Osteocyte (in vitro differentiated cells): ENCODE measurements at regions not wholly inside any gene's neighbourhood (a gene's known extent, or its start where the extent isn't known, plus 50 kb on each side); places are given as distances from the start of the nearest gene placed in this dataset.

Experiments
- DNase-seq: peaks from one replicate; pipeline ENCODE4 v3.0.0; 2021; ENCODE audit warnings: mixed read lengths; ENCODE audit not compliant: unreplicated experiment; ENCODE audit errors: extremely low spot score
- H3K27ac Mint-ChIP-seq: one replicate; pipeline ENCODE4 v1.8.0; 2021; ENCODE audit warnings: mild to moderate bottlenecking, mixed read lengths; ENCODE audit not compliant: unreplicated experiment
- H3K27me3 Mint-ChIP-seq: one replicate; pipeline ENCODE4 v1.8.0; 2021; ENCODE audit warnings: mixed read lengths; ENCODE audit not compliant: unreplicated experiment
- H3K36me3 Mint-ChIP-seq: one replicate; pipeline ENCODE4 v1.8.0; 2021; ENCODE audit warnings: mixed read lengths; ENCODE audit not compliant: unreplicated experiment
- H3K4me1 Mint-ChIP-seq: one replicate; pipeline ENCODE4 v1.8.0; 2021; ENCODE audit warnings: mixed read lengths; ENCODE audit not compliant: unreplicated experiment
- H3K4me3 Mint-ChIP-seq: one replicate; pipeline ENCODE4 v1.8.0; 2021; ENCODE audit warnings: mild to moderate bottlenecking, moderate library complexity, mixed read lengths; ENCODE audit not compliant: unreplicated experiment
- H3K9me3 Mint-ChIP-seq: one replicate; pipeline ENCODE4 v1.8.0; 2021; ENCODE audit warnings: mixed read lengths; ENCODE audit not compliant: unreplicated experiment
- TF ChIP-seq, protein P1 (sequence below): fragments of 200-600 bp; sonication (generic); IDR thresholded peaks from 2 replicates; pipeline ENCODE4 v1.5.0; 2021; ENCODE audit warnings: antibody characterized with exemption, mild to moderate bottlenecking, moderate library complexity

DNA sequence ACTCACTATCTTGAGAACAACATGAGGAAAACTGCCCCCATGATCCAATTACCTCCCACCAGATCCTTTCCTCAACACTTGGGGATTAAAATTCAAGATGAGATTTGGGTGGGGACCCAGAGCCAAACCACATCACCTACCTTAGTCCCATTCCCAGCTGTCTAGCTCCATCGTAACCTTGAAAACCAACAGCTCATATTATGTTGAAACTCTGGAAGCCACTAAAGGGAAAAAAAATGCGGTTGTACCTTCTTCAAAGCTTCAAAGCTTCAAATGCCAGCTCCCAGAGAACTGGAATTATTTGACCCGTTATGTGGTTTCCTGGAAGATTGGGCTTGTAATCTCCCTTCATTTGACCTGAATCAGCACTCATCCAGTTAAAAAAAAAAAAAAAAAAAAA, 223.1 kb upstream of the GPC6 start:
- TF ChIP-seq, protein P1, sequence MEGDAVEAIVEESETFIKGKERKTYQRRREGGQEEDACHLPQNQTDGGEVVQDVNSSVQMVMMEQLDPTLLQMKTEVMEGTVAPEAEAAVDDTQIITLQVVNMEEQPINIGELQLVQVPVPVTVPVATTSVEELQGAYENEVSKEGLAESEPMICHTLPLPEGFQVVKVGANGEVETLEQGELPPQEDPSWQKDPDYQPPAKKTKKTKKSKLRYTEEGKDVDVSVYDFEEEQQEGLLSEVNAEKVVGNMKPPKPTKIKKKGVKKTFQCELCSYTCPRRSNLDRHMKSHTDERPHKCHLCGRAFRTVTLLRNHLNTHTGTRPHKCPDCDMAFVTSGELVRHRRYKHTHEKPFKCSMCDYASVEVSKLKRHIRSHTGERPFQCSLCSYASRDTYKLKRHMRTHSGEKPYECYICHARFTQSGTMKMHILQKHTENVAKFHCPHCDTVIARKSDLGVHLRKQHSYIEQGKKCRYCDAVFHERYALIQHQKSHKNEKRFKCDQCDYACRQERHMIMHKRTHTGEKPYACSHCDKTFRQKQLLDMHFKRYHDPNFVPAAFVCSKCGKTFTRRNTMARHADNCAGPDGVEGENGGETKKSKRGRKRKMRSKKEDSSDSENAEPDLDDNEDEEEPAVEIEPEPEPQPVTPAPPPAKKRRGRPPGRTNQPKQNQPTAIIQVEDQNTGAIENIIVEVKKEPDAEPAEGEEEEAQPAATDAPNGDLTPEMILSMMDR: no peak
- peaks cover 3% of the 10 kb centered on the region for H3K36me3 Mint-ChIP-seq
- H3K9me3 Mint-ChIP-seq: peaks cover 27% of the 10 kb centered on the region
- DNase-seq: no peak
- no peak overlapping the region for H3K4me3 Mint-ChIP-seq
- no peaks in the 10 kb centered on the region for H3K4me1 Mint-ChIP-seq
- no peak overlapping the region for H3K27ac Mint-ChIP-seq
- H3K27me3 Mint-ChIP-seq: peaks cover 13% of the 10 kb centered on the region

DNA sequence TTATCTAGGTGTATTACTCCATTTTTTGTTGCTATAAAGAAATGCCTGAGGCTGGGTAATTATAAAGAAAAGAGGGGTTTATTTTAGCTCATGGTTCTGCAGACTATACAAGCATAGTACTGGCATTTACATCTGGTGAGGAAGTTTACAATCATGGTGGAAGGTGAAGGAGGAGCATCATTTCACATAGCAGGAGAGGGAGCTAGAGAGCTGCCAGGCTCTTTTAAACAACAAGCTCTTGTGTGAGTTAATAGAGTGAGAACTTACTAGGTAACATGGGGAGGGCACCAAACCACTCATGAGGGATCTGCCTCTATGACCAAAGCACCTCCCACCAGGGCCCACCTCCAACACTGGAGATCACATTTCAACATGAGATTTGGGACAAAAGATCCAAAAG, 221.7 kb upstream of the GPC6 start:
- Mint-ChIP-seq H3K9me3 (peaks cover 35% of the 10 kb centered on the region), H3K27ac (no peak overlapping the region), H3K4me3 (no peak overlapping the region), H3K4me1 (no peaks in the 10 kb centered on the region), H3K36me3 (peaks cover 3% of the 10 kb centered on the region), H3K27me3 (peaks cover 13% of the 10 kb centered on the region)
- no peak for DNase-seq
- TF ChIP-seq, protein P1: peak; percentile 10

DNA sequence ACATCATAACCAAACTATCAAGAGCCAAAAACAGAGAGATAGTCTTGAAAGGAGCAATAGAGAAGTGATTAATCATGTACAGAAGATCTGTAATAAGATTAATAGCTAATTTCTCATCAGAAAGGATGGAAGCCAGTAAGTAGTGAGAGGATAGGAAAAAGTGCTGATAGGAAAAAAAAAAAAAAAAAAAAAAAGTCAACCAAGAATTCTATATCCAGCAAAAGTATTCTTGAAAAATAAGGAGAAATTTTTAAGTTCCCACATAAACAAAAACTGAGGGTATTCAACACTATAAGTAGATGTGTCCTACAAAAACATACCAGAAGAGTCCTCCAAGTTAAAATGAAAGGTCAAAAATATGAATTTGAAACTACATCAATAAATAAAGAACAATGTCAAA, 218.7 kb upstream of the GPC6 start:
- no peaks in the 10 kb centered on the region for H3K4me1 Mint-ChIP-seq
- H3K27me3 Mint-ChIP-seq: peaks cover 4% of the 10 kb centered on the region
- no peak overlapping the region for H3K27ac Mint-ChIP-seq
- no peak overlapping the region for H3K4me3 Mint-ChIP-seq
- H3K36me3 Mint-ChIP-seq: peaks cover 3% of the 10 kb centered on the region
- no peak for DNase-seq
- TF ChIP-seq, protein P1: no peak
- peaks cover 35% of the 10 kb centered on the region for H3K9me3 Mint-ChIP-seq

DNA sequence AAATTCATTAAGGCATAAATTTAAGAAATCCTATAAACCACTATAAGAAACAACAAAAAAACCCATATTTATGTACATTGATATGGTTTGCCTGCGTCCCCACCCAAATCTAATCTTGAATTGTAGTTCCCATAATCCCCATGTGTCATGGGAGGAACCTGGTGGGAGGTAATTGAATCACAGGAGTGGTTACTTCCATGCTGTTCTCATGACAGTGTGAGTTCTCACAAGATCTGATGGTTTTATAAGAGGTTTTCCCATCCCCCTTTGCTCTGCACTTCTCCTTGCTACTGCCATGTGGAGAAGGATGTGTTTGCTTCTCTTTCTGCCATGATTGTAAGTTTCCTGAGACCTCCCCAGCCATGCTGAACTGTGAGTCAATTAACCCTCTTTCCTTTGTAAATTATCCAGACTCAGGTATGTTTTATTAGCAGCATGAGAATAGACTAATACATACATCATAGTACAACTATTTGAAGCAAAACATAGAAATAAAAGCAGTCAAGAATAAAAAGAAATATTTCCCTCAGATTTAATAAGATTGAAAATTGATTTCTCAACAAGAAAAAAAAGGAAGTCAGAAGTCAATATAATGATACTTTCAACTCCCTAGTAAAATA, 209.0 kb upstream of the GPC6 start:
- Mint-ChIP-seq H3K27me3 (peaks cover 2% of the 10 kb centered on the region), H3K4me1 (no peaks in the 10 kb centered on the region), H3K27ac (no peak overlapping the region), H3K36me3 (no peaks in the 10 kb centered on the region), H3K9me3 (peaks cover 36% of the 10 kb centered on the region), H3K4me3 (no peak overlapping the region)
- DNase-seq: no peak
- TF ChIP-seq, protein P1: no peak

DNA sequence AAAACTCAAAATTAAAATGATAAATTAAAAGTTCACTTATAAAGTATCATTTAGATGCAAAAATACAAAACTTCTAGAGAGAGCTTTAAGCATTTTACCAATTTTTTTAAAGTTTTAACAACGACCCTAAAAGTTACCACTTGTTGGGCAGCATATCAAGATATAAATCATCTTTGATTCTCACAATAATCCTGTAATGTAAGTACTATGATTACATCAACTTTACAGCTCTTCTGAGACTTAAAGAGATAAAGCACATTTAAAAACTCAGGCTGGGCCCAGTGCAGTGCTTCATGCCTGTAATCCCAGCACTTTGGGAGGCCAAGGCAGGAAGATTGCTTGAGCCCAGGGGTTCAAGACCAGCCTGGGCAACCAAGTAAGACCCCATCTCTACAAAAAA, 202.7 kb upstream of the GPC6 start:
- TF ChIP-seq, protein P1: no peak
- H3K9me3 Mint-ChIP-seq: peaks cover 8% of the 10 kb centered on the region
- no peak overlapping the region for H3K27ac Mint-ChIP-seq
- DNase-seq: no peak
- H3K4me3 Mint-ChIP-seq: no peak overlapping the region
- no peaks in the 10 kb centered on the region for H3K4me1 Mint-ChIP-seq
- peaks cover 6% of the 10 kb centered on the region for H3K27me3 Mint-ChIP-seq
- H3K36me3 Mint-ChIP-seq: no peaks in the 10 kb centered on the region
